GM12891 (cell line): ENCODE measurements at regions not wholly inside any gene's neighbourhood (a gene's known extent, or its start where the extent isn't known, plus 50 kb on each side); places are given as distances from the start of the nearest gene placed in this dataset.

Experiments
- PAX5 ChIP-seq: IDR thresholded peaks from 2 replicates; pipeline ENCODE4 v1.6.1; 2011; ENCODE audit warnings: low read length, moderate library complexity, mild to moderate bottlenecking; ENCODE audit not compliant: insufficient read depth, severe bottlenecking
- POLR2A ChIP-seq: IDR thresholded peaks from 2 replicates; pipeline ENCODE4 v1.6.1; 2011; ENCODE audit warnings: low read depth, low read length, control low read depth
- POLR2AphosphoS5 ChIP-seq: IDR thresholded peaks from 2 replicates; pipeline ENCODE4 v1.6.1; 2011; ENCODE audit warnings: low read depth, low read length, control low read depth
- POU2F2 ChIP-seq: IDR thresholded peaks from 2 replicates; pipeline ENCODE4 v1.6.1; 2011; ENCODE audit warnings: low read depth, mild to moderate bottlenecking, control low read depth, low read length, moderate library complexity
- SPI1 ChIP-seq: IDR thresholded peaks from 2 replicates; pipeline ENCODE4 v1.6.1; 2011; ENCODE audit warnings: low read depth, low read length, control low read depth
- TAF1 ChIP-seq: IDR thresholded peaks from 2 replicates; pipeline ENCODE4 v1.6.1; 2011; ENCODE audit warnings: low read depth, low read length, control low read depth

DNA sequence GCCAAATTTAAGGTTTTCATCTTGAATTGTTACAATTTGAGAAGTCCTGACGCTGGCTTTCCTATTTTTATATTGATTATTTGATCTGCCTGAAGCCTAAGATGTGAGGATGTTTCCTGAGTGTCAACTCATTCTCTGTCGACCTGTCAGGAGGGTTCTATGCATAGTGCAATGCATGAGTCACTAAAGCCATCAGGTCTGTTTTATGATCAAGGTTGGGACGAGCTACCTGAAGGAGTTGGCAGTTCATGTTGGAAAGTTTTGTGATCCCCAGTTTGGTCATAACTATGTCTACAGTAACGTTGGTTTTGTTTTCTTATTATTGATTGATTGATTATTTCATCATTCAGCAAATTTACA lies 71.2 kb downstream of the NABP1 start:
- no peak for TF ChIP-seq SPI1
- no peak for TF ChIP-seq POLR2AphosphoS5
- TF ChIP-seq POLR2A = no peak
- TF ChIP-seq PAX5 = no peak
- TF ChIP-seq TAF1 = no peak
- TF ChIP-seq POU2F2 = no peak
